ENCODE measurements at regions not wholly inside any gene's neighbourhood (a gene's known extent, or its start where the extent isn't known, plus 50 kb on each side); places are given as distances from the start of the nearest gene placed in this dataset.

DNA sequence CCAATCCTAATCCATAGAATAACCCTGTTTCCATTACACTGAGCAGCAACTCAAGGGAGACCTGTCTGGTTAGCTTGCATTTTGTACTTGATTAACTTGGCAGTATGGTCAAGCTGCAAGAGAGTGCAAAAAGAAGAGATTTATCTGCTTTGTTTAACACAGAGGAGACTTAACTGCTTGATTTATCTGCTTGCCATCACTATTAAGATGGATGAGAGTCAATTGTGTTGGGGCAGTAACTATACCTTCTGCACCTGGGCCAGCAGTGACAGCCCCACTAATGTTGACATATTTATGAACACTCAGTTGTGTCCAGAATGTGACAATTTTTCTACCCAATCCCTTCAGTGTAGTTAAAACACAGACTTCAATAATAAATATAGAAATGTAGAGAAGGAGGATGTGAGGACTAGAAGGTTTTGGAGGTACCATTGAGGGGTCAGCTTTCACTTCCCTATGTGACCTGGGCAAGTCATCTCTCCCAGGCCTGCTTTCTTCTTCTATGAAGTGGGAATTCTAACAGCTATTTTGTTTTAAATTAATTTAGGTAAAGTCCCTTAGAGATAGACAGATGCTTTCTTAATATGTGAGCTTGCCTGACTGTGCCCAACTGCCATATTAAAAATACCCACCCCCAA lies 159.1 kb upstream of the KCNK2 start:
- in situ Hi-C loops (cut with HindIII; ENCODE audit: low sequenced_read_pairs) = no loop called here

DNA sequence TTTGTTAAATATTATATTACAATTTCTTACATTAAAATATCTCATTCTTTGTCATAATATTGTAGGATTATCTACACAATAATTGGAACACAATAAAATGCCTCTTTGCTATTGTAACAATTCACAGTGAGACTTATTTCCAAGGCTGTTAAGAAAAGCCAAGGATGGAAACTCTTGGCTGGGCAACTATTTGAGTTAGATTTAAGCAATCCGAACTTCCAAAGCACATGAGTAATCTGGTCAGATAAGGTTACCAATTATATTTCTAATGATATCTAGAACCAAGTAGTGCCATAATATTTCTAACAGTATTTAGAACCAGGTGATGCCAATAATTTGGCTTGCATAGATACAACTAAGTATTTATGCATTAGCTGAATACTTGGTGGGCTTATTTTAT lies 154.7 kb upstream of the KCNK2 start:
- in situ Hi-C loops (cut with HindIII; ENCODE audit: low sequenced_read_pairs) = no loop called here

DNA sequence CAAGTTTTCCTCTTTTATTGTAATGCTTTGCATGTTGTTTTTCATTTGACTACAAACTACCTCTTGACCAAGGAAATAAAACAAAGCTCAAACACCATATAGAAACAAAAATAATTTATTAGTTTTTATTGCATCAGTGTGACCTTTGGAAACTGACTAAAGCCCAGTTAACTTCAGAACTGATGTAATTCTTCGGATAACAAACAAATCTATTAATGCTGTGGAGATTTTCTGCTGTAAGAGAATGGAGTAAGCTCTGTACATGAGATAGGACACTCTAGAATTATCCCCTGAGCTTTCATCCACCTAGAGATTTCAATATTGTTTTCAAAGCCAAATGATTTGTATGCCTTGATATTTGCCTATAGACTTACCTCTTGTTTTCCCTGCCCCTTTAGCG lies 154.0 kb upstream of the KCNK2 start:
- in situ Hi-C loops (cut with HindIII; ENCODE audit: low sequenced_read_pairs) = no loop called here

DNA sequence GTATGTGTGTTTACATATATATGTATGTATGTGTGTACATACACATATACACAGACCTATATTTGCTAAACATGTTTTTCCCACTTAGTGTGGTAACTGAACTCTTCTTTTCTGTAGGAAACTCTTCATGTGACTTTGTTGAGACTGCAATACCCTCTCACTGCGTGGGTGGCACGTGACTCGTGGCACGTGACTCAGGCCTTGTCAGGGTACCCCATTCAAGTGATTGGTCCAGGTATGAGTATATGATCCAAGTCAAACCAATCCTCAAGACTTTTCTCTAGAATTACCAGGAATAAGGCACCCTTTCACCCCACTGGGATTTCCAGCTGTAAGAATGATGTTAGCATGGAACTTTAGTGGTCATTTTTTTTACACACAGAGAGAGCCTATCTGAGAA lies 149.2 kb upstream of the KCNK2 start:
- in situ Hi-C loops (cut with HindIII; ENCODE audit: low sequenced_read_pairs) = no loop called here

DNA sequence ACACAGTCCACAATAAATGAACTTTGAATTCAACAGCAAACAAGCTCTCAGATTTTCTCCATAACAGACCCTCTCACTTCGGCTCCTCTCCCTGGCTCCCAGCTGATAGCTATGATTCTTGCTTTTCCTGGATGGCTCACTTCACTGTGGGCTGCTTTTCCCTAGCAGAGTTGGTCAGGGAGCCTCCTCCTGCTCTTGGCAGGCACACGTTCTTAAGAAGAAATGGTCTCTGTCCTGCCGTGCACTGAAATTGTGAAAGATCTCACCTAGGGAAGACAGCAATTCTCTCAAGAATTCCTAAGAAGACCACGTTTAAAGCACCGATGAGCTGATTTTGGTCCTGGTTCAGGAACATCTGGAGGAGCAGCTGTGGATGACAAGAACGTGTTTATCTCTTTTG lies 148.5 kb upstream of the KCNK2 start:
- in situ Hi-C loops (cut with HindIII; ENCODE audit: low sequenced_read_pairs) = no loop called here

DNA sequence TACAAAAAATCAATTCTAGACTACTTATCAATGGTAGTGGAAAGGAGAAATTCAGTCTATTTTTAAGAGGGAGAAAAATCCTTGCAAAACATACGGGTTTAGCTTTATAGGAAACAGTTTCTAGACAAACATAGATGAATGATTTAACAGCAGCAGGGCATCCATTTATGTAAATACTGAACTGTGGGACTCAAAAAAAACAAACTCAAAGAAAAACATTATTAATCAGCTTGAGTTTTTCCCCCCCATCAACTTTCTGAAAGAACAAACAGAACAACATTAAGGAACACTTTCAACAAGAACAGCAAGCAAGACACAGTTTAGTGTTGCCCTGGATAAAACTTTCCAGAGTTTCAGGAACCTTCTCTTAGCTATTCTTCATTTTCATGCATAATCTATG lies 147.3 kb upstream of the KCNK2 start:
- in situ Hi-C loops (cut with HindIII; ENCODE audit: low sequenced_read_pairs) = no loop called here

DNA sequence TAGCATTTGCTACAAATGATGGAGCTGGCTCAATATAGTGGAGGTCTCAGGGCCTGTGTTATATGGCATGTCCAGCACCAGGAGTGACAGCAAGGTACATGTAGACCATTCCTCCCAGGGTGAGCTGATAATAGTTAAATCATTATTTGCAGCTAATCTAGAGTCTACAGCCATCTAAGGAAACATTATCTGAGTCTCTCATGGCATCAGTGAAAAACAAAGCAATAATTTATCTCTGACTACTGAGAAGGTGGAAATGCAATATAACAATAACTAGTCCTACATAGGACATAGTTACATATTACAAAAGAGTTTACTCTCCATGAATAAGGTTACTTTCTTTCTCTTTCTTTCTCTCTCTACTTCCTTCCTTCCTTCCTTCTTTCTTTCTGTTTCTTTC lies 143.4 kb upstream of the KCNK2 start:
- in situ Hi-C loops (cut with HindIII; ENCODE audit: low sequenced_read_pairs) = no loop called here

DNA sequence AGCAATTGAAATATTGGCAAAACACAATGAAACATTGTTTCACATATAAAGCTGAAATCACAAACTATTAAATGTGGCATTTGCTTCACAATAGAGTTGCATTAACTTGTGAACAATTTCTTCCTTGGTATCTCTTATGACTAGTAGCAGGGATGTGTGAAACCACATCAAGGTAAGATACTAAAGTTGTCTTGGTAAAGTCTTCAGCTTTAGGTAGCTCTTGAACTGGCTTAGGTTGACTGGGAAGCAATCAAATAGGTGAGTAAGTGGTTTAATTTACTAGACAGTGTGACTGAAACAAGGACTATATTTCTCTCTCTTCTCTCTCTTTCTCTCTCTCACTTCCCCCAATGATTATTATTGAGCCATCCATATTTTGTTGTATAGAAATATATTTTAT lies 141.5 kb upstream of the KCNK2 start:
- in situ Hi-C loops (cut with HindIII; ENCODE audit: low sequenced_read_pairs) = no loop called here

DNA sequence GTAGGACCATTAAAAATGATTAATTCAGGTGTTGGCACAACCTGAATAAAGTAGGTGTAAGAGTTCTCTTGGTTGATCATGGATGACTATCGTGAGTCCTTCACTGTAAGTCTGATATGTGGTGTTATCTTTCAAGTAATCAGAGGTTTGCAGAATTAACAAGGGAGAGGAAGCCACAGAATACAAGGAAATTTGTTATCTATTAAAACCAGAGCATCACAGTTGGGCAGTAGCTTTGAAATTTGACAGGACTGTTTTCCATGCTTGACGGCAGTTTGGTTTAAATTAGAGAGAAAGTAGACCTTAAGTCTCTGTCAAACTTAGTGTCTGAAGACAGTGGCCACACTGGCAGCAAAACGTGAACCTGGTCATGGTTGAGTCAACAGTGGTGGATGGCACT lies 139.5 kb upstream of the KCNK2 start:
- in situ Hi-C loops (cut with HindIII; ENCODE audit: low sequenced_read_pairs) = no loop called here

DNA sequence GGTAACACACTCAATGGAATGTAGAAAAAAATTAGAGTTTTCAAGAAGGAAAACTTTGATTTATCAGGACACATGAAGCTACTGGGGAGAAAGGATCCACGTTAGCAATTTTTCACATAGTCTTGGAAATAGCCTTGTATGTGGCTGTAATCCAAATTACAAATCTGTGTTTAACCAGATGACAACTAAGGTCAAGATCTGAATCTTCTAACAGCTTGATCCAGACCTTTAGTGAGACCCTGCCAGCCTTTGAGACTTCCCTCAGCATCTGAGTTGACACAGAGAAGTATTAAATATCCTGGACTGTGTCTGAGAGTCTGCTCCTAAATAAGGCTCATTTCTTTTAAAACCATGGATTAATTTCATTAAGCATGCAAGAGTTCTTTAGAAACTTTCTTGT lies 135.9 kb upstream of the KCNK2 start:
- in situ Hi-C loops (cut with HindIII; ENCODE audit: low sequenced_read_pairs) = no loop called here

DNA sequence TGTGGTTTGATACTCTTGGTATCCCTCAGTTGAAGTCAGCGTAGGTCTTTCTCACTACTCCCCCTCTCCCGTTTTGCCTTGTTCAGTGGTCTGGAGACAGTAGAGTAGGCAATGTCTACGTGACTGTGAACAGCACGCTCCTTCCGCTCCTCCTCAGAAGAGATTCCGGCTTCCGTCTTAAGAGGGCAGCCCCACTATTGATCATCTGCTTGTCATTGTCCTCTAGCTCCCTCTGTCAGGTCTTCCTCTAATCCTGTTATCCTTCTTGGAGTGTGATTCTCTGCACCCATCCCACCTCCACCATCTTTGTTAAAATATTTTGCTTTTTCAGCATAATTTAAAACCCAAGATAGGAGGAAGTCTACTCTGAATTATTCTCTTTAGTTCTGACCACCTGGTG lies 129.9 kb upstream of the KCNK2 start:
- in situ Hi-C loops (cut with HindIII; ENCODE audit: low sequenced_read_pairs) = no loop called here

DNA sequence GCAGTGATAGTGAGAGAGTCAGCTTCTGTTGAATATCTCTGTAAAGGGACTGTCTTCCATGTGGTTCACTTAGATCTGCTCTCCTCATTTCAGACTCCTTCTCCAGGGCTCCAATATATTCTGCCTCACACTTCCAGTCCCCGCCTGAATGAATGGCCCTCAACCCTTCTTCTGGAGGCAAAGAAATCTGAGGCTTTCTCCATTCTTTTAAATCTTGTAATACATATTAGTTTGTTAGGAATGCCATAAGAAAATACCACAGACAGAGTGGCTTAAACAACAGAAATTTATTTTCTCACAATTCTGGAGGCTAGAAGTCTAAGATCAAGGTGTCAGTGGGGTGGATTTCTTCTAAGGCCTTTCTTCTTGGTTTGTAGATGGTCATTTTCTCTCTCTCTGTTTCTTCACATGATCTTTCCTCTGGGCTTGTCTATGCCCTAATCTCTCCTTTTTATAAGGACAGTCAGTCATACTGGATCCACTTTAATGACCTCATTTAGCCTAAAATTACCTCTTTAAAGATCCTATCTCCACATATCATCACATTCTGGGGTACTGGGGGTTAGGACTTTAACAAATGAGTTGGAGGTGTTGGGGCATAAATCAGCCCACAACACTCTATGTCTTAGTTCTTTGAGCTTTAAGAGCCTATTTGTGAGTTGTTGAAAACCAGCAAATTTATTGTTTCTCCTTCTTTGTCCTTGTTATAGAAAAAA lies 128.5 kb upstream of the KCNK2 start:
- in situ Hi-C loops (cut with HindIII; ENCODE audit: low sequenced_read_pairs) = no loop called here

DNA sequence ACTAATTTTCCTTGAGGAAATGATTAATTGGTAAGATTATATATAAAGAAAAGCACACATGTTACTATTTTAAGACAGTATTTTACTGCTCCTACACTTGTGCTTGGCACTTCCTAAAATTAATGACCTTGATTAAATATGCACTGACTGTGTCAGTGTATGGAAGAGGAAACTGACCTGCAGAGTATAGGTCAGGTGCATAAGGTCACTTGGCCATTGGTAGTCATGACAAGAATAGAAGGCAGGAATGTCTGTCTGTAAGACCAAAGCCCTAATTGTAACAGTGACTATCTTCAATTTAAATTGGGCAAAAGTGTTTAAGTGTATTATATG lies 128.0 kb upstream of the KCNK2 start:
- in situ Hi-C loops (cut with HindIII; ENCODE audit: low sequenced_read_pairs) = no loop called here

DNA sequence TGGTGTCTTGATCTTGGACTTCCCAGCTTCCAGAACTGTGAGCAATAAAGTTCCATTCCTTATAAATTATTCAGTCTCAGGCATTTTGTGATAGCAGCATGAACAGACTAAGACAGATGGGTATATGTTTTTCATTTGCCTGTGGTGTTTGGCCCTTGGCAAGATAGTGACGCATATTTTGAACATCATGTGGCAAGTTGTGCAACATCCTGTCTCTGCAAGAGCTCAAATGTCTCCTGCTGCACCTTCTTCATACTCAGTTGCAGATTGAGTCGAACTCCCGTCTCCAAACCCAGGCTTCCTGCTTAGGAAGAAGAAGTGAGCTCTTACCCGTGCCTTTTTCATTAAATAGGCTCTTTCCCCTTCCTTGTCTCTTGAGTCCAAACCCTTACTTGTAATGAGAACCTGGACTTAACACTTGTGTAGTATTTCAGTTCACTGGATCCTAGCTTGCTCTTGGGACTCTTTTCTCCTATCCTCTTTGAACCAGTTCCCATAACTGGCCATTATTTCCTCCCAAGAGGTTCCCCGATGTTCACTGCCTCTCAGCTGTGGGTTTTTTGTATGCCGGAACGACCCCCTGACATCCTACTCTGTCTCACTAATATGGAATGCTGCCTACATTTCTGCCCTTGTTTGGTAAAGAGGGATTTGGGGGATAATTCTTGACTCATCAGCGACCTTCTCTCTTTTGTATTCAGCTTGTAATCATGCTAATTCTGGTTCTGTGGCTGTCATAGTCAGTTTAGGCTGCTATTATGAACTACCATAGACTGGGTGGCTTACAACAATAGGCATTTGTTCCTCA lies 125.0 kb upstream of the KCNK2 start:
- in situ Hi-C loops (cut with HindIII; ENCODE audit: low sequenced_read_pairs) = no loop called here

DNA sequence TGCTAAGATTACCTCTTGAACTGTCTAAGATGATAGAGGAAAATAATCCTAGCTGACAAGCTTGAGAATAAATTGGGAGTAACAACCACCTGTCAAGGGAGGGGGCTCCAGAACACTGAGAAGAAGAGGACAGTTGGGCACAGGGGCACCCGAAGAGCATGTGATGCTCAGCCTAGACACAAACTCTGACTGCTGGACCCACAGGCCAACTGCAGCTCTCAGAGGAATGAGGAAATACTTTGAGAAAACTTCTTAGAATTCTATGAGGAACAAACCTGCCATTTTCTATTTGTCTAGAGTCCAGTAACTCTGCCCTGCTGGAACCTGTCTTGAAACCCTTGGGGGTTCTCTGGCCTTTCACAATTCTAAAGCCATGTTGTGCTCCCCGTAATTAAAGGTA lies 124.1 kb upstream of the KCNK2 start:
- in situ Hi-C loops (cut with HindIII; ENCODE audit: low sequenced_read_pairs) = no loop called here

DNA sequence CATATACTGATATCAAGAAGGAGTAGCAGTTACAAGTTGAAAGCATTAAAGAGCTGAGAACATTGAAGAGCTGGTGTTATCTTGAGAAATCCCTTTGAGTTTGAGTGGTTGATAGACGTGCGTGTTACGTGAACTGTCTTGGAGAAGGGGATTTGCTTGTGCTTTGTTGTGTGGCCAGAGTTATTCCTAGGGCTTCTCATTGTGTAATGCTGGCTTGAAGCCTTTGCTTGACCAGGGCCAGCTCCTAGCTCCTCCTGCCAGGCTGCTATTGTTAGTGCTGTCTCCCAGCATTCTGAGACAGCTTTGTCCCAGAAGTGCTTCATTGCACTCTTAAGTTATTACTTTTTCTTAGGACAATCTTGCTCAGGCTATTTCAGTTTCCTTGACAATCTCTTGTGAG lies 116.2 kb upstream of the KCNK2 start:
- in situ Hi-C loops (cut with HindIII; ENCODE audit: low sequenced_read_pairs) = no loop called here

DNA sequence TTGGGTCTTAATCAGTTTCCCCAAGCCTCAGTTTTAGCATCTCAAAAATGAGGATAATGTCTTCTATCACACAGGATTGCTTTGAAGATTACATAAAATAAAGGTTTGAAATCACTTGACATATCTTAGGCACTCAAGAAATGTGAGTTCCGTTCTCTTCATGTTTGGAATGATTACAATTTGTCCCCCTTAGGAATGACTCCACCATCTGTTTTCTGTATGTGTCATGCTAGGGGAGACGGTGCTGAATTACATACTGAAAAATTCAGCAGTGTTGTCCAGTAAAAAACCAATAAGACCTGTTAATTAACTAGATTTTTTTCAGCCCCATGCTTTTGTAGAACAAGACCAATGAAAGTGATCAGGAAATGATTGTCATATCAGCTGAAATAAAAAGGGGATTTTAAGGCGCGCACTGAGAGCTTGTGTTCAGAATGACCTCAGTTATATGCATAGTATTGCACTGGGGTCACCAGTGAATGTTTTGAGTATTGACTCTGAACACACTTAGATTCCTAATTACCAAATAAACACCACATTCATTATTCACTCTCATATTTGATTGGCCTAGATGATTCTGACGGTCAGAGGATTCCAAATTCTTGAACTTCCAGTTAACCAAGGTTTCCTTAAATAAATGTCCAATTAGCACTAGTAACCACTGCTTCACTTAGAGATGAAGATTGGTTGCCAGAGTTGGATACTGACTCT lies 114.5 kb upstream of the KCNK2 start:
- in situ Hi-C loops (cut with HindIII; ENCODE audit: low sequenced_read_pairs) = no loop called here

DNA sequence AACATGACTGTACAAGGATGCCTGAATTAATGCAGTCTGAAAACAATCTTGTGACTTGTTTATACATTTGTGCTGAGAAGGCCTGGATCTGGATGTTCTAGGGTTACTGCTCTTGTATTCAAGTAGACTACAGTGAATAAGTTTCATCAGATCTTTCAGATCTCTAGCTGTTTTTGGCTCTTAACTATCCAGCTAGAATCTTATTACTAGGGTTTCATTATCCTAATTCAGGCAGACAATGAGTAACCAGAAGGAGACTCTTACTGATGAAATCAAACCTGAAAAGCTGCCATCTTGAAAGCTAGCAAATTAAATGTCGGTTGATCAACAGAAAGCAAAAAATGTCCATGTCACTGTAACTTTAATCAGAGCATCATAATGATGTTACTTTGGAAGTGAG lies 112.5 kb upstream of the KCNK2 start:
- in situ Hi-C loops (cut with HindIII; ENCODE audit: low sequenced_read_pairs) = no loop called here

DNA sequence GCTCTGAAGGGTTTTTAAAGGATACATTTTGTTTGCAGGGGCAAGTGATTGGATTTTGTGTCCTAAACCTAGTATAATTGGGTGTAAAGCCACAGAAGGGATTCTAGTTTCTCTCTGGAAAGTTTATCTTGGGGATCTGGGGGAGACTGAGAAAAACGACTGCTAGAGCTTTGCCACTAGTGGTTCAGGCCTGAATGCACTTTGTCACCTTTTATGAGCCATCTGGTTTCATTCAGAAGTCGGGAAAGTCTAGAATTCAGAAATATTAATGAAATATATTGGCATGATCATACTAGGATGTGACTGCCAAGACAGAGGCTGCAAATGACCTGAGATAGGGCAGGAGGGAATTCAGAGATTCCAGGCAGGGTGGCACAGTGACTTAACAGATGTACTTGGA lies 111.5 kb upstream of the KCNK2 start:
- in situ Hi-C loops (cut with HindIII; ENCODE audit: low sequenced_read_pairs) = no loop called here

DNA sequence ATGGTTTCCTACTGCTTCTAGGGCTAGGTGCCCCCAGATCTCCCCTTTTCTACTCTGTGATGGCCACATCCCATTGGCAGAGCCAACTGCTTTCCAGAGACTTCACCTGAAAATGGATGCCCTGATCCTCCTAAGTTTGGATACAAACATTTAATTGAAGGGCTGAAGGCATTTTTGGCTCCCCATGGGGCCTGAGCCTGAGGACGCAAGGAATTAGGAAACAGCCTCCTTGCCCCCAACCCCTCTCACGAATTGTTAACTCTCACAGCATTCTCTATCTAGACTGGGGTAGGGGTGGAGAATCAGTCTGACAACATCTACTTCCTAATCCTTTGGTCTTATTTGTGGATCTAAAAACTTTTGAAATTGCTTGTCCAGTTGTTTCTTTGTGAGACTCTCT lies 108.5 kb upstream of the KCNK2 start:
- in situ Hi-C loops (cut with HindIII; ENCODE audit: low sequenced_read_pairs) = no loop called here

DNA sequence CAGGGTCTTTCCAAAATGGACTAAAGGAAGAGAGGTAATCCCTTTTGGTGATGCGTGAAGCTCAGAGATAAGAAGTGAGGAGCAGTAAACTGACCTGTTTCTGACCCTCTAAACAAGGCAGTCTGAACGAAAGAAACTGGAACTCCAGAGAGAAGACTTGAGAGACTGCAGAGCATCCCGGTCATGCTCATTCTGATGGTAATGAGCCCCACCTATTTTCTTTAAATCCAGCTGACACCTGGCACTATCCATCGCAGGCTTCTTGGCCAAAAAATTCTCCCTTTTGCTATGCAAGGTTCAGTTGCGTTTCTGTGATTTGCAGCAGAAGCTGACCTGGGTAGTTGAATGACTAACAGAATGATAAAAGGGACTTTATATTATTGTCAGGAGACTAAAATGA lies 105.9 kb upstream of the KCNK2 start:
- in situ Hi-C loops (cut with HindIII; ENCODE audit: low sequenced_read_pairs) = no loop called here

DNA sequence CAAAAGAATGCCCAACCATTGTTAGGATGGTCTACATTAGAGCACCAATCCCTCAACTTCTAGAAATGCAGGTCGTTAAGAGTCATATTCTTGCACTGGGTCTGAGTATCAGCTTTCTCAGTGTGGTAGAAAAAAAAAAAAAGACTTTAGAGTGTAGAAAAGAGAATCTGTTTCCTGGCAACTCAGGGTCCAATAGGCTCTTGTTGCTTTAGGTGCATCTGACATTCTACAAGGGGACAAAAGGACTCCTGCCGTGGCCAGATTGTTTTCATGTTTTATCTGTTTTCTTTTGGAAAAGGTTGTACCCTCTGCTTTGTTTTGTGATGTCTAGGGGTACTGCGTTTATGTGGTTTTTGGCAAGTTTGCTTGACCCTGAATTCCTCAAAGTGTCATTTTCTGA lies 105.4 kb upstream of the KCNK2 start:
- in situ Hi-C loops (cut with HindIII; ENCODE audit: low sequenced_read_pairs) = no loop called here
